SU-DHL-6 (cell line): ENCODE measurements at regions not wholly inside any gene's neighbourhood (a gene's known extent, or its start where the extent isn't known, plus 50 kb on each side); places are given as distances from the start of the nearest gene placed in this dataset.

ENCODE experiments used
- CTCF ChIP-seq: fragments of 200-600 bp; sonication (generic); IDR thresholded peaks from one replicate; pipeline ENCODE4 v1.5.1; 2017; ENCODE audit warnings: antibody characterized with exemption, mild to moderate bottlenecking, low read length, moderate library complexity; ENCODE audit not compliant: insufficient read depth, poor library complexity, severe bottlenecking
- EZH2phosphoT487 ChIP-seq: fragments of 200-600 bp; sonication (generic), shearing (Covaris generic); conservative IDR thresholded peaks from 2 replicates; pipeline ENCODE4 v1.6.1; 2018; ENCODE audit warnings: mild to moderate bottlenecking, antibody characterized with exemption, low read length, moderate library complexity, mixed read lengths

DNA sequence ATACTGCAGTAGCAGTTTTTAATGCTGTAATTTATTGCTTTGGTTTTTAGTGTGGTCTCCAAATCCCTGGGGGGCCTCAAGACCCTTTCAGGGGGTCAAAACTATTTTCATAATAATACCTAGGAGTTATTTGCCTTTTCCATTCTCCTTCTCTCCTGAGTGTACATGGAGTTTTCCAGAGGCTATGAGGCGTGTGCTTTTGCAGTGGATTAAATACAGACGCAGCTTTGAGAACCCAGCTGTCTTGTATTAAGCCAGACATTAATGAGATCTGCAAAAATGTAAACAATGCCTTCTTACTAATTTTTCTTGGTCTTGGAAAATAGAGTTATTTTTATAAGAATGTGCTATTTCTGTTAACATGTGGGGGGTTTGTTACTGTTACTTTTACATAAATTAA lies 68.6 kb downstream of the SLC25A47 start:
- TF ChIP-seq CTCF (no peak), EZH2phosphoT487 (no peak)
